ENCODE measurements at regions not wholly inside any gene's neighbourhood (a gene's known extent, or its start where the extent isn't known, plus 50 kb on each side); places are given as distances from the start of the nearest gene placed in this dataset.

DNA sequence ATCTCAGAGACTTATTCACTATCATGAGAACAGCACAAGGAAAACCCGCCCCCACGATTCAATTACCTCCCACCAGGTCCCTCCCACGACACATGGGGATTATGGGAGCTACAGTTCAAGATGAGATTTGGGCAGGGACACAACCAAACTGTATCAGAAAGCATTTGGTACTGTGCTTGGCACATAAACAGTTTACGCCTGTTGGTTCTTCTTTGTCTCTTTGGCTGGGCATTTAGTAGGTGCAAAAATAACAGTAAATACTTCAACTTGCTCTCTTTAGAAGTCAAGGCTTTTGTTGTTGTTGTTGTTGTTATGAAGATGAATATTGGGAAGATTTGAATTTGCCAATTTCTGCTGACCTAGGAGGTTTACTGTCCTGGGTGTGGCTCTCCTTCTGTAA, 175.4 kb upstream of the IGSF21 start:
- DNase-seq (ENCODE audit: low read depth in 2 of 2): no peak

DNA sequence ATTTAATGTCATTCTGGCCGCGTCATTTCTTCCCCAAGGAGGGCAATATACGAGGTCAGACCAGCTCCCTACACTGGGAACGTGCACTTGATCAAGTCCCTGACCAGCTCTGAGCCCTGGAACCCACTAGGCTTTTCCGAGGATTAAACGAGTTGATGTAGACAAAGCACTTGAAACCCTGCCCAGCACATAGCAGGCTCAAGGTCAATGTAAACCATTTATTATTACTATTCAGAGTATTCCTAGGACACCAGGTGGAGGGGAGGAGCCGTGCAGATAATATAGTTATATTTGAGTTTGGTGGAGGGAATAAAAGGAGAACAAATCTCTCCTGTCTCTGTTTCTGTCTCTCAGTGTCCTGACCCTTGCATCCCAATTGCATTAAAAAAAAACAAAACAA, 174.1 kb upstream of the IGSF21 start:
- DNase-seq (ENCODE audit: low read depth in 2 of 2): no peak

DNA sequence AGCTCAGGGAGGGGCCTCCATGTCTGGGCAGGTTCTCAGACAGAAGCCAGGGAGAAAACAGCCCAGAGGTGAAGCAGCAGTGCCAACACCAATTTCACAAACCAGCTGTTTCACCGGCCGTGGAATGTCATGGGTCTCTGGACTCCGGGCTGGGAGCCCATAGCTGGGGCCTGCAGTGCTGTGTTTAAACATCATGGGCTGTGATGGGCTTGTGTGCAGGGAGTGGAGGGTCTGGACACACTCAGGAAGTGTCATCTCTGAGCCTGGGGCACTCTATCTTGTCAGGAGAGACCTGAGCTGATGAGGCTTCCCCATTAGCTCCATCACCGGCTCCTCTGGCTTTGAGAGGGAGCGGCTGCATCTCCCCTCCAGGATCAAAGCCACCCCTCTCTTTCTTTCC, 173.6 kb upstream of the IGSF21 start:
- DNase-seq (ENCODE audit: low read depth in 2 of 2): no peak

DNA sequence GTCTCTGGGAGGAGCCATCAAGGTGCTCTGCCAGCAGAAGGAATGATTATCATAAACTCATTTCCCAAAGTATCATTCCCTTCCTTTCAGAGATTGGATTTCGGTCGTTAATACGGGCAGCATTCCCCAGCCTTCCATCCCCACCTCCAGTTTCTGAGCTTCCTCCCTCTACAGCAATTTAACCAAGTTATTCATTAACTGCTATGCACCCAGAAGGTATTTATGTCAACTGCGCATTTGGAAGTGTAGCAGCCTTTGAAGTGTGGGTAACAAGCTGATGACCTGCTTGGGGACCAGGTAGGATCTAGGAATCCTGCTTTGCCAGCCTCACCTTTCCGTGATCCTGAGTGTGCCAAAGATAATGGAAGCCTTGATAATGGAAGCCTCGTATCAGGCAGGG, 172.4 kb upstream of the IGSF21 start:
- no peak for DNase-seq (ENCODE audit: low read depth in 2 of 2)

DNA sequence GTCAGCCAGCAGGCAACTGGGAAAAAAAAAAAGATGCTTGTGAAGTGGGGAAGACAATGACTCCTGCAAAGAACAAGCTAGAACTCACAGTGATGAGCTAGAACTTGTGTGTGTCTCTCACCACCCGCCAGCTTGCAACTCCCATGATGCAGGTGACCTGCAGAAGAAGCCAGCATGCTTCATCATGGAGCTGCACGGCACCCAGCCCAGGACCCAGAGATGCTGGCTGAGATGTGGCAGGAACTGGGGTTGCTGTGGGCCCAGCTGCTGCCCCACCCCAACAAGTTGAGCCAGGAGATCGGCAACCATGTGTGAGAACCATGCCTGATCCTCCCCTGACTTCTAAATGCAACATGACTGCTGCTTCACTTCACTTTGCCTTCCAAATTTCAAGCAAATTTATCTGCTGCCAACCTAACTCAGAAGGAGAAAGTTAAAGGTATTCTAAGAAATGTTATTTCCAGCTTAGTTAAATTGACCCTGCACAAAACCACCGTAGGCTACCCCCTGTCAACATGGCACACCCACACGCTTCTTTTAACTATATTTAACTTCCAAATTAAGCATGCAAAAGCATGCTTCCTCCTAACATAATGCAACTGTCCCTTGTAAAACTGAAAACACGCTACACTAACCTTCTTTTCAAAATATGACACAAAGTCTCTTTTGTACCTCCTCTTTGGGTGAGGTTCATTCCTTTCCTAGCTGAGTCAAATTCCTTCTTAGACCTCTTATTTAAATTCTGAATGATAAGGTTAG, 166.0 kb upstream of the IGSF21 start:
- DNase-seq (ENCODE audit: low read depth in 2 of 2): no peak

DNA sequence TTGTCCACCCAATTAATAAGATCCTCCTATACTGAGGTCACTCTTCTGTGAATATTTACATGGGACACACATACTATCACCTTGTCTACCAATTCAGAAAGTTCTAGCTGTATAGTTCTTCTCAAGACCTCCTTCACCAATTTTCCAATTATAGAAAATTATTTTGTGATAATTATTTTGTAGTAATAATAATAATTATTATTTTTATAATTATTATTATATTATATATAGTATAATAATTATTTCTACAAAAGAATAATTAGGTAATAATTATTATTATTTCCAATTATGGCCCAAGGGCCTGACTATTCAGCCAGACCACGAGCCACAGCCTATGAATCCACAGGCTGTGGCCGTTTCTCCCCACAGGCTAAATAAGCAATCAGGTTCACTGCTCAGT, 164.1 kb upstream of the IGSF21 start:
- no peak for DNase-seq (ENCODE audit: low read depth in 2 of 2)

DNA sequence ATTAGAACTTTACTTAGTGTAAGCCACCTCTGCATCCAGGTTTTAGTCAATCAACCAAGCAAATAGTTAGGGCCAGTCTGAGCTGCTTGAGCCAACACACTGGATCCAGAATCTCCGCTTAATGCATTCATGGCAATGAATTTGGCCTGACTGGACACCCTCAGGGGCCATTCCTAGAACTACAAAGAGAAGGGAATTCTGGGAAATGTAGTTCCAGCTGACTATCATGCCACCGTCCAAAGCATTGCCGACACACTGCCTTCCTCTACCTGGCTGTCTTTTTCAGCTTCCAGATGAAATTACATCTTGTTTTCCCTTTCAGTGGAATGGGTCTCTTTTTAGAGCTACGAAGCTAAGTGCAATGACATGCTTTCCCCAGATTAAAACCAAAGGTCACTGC, 163.0 kb upstream of the IGSF21 start:
- no peak for DNase-seq (ENCODE audit: low read depth in 2 of 2)

DNA sequence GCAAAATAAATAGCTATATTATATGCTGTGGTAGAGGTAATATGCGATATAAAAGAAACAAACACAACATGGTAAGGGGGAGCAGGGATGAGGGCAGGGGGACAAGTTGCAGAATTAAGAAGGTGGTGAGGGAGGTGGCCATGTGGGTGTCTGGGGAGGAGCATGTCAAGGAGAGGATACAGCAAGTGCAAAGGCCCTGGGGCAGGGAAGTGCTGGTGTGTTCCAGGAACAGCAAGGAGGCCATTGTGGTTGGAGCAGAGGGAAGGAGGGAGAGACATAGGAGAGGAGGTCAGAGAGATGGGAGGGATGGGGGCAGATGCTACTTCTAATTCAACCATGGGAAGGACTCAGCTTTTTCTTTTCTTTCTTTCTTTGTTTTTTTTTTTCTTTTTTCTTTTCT, 161.2 kb upstream of the IGSF21 start:
- no peak for DNase-seq (ENCODE audit: low read depth in 2 of 2)

DNA sequence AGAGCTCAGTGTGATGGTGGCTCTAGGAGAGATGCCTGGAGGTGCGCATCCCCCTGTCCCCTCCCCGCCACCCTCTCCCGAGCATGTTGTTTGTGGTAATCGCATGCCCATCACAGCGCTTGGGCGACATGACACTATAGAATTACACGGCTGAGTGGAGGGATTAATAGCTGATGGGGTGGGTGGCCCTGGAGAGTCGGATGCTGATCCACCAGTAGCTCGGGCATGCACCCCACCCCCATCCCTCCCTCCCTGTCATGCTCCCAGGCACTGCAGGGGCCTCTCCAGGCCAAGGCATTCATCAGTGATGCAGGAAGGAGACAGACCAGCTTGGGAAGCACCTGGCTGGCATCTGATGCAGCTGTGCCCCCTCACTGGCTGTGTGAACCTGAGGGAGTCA, 159.0 kb upstream of the IGSF21 start:
- no peak for DNase-seq (ENCODE audit: low read depth in 2 of 2)

DNA sequence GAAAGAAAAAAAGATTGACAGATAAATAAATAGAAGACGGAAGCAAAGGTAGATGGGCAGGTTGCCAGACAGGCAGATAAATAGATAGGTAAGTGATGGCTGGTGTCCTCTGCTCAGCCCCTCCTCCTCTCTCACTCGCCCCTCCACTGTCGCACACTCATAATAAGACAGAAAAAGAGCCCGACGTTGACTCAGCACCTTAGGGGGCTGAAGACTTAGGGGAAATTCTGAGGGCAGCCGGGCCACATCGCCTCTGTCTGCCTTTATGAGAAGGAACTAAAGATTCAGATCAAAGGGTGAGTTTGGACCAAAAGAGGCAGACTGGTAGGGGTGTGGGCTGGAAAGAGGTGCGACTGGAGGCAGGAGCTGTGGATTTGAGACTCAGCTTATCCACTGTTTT, 158.1 kb upstream of the IGSF21 start:
- DNase-seq (ENCODE audit: low read depth in 2 of 2): no peak

DNA sequence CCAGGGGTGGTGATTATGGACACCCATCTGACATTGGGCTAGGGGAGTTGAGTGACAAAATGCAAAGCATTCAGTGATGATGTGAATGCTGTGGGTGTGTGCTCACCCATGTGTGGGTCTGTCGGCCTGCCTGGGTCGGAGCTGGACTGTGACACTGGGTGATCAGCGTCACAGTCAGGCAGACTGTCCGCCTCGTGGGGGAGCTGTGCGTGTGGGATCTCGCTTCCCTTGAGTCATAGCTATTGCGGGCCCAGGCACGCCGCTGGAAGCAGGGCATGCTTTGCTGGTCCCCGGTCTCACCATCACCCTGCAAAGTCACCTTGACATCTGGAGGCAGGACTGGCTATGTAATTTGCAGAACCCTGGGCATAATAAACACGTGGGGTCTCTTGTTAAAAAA, 156.9 kb upstream of the IGSF21 start:
- no peak for DNase-seq (ENCODE audit: low read depth in 2 of 2)

DNA sequence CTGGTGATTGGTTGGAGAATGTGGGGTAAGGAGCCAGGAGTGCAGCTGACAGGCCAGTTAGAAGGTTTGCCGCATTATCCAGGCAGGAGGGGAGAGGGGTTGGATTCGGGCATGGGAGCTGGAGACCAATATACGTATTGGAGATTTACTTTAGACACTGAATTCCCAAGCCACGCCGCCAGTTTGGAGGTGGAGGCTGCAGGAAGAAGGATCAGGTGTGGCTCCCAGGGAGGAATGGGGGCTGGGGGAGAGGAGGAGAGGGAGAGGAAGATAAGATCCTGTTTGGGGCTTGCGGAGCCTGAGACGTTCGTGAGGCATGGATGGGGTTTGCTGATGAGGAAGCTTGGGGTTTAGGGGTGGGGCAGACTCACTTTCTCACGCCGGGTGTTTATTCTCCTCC, 155.1 kb upstream of the IGSF21 start:
- no peak for DNase-seq (ENCODE audit: low read depth in 2 of 2)

DNA sequence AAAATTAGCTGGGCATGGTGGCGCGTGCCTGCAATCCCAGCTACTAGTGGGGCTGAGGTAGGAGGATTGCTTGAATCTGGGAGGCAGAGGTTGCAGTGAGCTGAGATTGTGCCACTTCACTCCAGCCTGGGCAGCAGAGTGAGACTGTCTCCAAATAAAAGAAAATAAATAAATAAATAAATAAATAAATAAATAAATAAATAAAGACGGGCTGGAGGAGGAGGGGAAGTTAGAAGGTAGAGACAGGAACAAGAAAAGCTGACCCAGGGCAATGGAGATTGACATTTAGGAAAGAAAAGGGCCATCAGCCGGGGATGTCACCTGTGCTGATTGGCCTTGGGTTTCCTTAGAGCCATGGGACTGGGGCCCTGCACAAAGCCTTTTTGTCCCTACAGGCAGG, 153.7 kb upstream of the IGSF21 start:
- DNase-seq (ENCODE audit: low read depth in 2 of 2): no peak

DNA sequence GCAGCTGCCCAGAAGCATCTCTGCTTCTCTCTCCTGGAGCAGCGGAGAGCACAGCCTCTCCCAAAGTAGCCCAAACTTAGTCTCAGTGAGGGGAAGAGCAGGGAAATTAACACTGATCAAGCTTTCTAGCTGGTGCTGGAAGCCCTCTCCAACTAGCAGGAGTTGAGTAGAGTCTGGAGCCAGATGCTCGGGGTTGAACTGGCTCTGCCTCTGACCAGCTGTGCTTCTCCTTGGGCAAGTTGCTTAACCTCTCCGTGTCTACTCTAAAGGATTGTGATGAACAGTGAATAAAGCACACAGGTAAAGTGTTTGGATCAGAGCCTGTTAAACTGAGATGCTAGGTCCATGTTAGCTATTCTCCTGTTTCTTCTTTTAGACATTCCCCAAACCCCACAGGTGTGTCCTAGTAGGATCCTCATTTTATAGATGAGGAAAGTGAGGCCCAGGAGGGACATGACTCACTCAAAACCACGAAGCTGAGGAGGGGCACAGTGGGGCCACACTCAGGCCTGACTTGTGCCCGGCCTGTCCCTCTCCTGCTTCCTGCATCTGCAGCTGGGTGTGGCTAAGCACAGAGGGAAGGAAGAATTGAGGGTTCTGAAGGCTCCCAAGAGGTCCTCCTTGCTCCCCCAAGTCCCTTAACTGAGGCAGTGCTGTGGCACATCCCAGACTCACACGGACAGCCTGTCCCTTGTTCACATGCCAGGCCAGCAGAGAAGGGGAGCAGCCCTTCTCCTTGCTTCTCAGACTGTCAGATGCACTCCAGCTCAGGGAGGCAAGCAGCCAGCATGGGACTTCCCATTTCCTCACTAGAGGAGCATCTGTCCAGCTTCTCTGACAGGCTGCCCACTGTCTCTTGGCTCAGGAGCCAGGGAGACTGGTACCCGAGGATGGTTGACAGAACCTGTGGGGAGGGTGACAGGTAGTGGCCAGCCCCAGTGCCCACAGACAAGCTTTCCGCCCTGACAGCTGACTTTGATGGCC, 152.0 kb upstream of the IGSF21 start:
- DNase-seq (ENCODE audit: low read depth in 2 of 2): no peak

DNA sequence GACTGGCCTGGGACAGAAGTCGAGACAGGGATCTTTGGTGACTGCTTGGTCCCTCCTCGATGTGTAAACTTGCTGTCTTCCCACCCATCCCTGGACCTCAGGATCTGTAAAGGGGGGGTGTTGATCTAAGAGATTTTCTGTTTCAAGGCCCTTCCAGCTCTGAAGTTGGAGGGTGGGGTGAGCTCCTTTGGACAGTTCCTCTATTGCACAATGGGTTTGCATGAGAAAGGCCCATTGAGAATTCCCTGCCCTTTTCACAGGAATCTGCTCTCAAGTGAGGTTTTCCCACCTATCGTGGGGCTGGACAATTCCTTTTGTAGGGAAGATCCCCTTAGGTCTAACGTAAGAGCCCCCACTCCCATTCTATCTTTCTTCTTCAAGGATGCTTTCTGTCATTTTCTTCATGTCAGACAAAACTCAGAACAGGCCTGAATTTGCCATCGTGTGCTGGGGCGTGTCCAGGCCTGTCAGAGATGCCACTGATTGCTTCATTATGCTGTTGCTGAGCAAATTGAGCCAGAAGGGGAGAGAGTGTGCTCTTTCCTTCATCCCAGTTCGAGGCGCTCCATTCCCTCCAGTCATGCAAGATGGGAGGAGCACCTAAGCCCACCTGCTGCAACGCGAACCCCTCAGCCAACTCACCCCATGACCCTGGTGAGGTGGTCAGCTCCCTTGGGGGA, 149.9 kb upstream of the IGSF21 start:
- DNase-seq (ENCODE audit: low read depth in 2 of 2): no peak

DNA sequence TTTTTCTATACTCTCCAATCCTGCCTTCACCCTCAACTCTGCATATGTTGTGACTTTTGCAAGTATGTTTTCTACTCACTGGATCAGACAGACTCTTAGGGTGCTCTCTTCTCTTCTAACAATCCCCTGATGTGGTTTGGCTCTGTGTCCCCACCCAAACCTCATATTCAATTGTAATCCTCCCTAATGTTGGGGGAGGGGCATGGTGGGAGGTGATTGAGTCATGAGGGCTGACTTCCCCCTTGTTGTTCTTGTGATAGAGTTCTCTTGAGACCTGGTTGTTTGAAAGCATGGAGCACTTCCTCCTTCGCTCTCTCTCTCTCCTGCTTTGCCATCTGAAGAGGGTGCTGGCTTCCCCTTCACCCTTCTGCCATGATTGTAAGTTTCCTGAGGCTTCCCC, 148.9 kb upstream of the IGSF21 start:
- no peak for DNase-seq (ENCODE audit: low read depth in 2 of 2)

DNA sequence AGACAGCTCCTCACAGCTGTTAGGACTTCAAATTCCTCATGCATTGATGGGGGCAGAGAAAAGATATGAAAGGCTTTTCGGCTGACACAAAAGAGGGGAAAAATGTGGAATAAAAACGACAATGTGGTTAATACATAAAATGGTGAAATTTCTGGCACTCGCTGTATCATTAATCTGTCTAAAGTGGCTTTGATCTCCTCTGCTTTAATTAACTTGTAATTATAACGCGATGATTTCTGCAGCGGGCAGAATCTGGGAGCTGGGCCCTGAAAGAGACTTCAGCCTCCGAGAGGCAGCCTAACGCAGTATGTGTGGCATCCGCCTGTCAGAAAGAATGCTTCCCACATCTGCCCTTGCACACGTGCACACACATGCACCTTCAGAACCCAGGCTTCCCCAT, 144.1 kb upstream of the IGSF21 start:
- no peak for DNase-seq (ENCODE audit: low read depth in 2 of 2)

DNA sequence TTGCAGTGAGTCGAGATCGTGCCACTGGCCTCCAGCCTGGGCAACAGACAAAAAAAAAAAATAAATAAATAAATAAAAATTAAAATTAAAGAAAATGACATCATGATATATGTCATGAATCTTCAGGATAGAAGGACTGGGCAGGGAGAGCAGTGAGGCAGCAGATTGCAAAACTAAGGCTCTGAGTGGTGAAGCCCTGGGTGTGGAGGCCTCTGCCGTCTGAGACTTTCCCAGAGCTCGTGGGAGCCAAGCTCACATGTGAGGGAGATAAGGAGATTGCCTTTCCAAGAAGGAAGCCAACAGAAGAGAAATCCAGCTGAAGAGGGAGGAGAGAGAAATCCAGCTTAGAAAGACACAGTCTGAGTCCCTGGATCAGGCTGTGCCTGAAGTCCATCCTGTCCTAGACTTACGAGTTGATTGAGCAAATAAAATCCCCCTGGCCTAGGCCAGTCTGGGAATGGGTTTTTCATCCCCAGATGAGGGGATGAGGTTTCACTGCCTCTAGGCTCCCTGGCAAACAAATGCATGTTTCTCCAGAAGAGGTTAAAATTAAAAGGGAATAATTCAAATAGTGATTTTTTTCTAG, 142.0 kb upstream of the IGSF21 start:
- no peak for DNase-seq (ENCODE audit: low read depth in 2 of 2)

DNA sequence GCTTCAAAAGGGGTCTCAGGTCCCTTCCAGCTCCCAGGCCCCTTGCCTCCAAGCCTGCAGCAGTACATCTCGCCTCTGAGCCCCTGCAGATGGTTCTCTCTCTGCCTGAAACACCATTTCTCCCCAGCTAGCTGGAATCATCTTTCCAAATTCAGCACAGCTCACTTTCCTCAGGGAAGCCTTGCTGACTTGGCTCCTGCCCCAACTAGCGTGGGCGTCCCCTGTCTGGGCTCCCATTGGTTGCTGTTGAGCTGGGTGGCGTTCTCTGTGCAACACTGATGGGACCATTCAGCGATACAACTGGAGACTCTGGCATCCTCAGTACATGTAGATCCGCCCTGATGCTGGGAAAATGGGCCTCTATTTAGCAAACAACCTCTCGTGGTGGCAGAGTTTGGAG, 141.3 kb upstream of the IGSF21 start:
- no peak for DNase-seq (ENCODE audit: low read depth in 2 of 2)

DNA sequence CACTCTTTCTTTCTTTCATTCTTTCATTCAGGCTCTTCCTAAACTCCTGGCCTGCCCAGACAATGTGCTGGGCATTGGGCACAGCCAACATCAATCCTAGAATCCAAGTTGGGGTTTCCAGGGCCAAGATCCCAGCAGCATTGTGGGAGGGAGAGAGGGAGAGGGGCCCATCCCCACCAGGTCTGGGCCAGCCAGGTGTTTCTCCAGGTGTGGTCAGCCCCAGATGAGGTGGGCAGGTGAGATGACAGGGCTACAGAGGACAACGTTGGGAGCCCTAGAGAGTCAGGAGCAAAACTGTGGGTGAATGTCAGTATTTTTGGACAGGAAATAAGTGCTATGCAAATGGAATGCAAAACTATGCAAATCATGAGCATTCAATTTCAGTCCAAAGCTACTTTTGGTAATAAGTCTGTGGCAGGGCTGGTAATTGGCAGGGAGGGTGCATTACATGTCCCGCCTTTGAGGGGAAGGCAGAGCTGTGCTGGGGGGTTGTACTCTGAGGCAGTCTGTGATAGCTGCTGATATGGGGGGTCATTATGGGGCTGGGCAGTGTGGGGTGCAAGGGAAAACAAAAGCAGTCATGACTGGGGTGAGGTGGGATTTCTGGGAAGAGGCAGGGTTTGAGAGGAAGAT, 139.9 kb upstream of the IGSF21 start:
- DNase-seq (ENCODE audit: low read depth in 2 of 2): no peak

DNA sequence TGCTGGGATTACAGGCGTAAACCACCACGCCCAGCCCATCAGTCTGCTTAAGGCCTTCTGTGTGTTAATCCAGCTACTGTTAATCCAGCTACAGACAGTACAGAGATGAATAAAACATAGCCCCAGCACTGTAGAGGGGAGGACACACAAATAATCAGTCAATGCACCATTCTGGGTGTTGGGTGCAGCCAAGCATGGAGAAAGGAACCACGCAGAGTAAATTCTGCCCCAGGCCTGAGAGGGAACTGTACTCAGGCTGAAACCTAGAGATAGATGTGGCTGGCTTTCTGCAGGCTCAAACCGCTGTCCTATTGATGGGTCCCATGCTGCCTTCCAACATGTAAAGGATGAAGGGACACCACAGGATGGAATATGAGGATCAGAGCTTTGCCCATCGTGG, 136.8 kb upstream of the IGSF21 start:
- no peak for DNase-seq (ENCODE audit: low read depth in 2 of 2)

DNA sequence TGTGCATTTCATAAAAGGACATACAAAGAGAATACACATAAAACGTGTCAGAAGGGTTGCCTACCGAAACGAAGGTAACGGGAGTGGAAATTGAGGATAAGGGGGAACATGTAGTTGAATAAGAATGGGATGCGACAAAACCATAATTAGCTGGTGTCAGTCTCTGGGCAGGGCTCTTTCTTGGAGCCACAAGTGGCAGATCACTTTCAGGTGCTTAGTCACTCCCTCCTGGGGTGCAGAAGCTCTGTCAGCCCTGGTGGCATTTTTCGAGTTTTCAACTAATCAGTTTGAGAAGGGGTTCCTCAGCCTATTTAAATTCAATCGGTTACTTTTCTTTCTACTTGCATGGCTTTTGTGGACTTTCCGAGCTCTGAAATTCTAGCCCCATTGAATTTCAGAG, 133.9 kb upstream of the IGSF21 start:
- DNase-seq (ENCODE audit: low read depth in 2 of 2): no peak

Data from stimulated activated CD4-positive, alpha-beta T cell treated with anti-CD3 and anti-CD28 coated beads, Interleukin-12 subunit alpha, Interleukin-12 subunit beta, amount 100 ng/mL, for 24 hours (primary cell).